ENCODE measurements at regions not wholly inside any gene's neighbourhood (a gene's known extent, or its start where the extent isn't known, plus 50 kb on each side); places are given as distances from the start of the nearest gene placed in this dataset.

DNA sequence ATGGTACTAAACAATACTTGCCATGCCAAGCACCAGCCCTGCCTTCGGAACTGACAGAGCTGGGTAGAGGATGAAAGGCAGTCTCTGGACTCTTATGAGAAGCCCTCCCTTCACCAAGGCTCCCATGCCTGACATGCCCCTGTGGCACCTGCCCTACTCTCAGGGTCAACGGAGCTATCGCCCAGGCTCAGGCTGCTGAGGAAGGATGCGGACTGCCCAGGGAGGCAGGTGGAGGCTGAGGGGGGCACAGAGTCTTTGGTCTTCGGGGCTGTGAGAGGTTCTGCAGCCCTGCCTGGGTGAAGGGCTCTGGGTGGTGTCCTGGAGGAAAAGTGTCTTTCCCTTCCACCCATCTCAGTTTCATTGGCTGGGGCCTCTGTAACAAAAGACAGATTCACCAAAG, 290.8 kb upstream of the B3GAT1 start:
- H3K4me3 ChIP-seq (replicated peaks in 1 of 4; ENCODE audit: control extremely low read depth in 1 of 4, insufficient read depth in 1 of 4, low read depth in 3 of 4, low read length in 4 of 4) = no peak overlapping the region
- no peak for DNase-seq (ENCODE audit: low read depth in 2 of 2)

DNA sequence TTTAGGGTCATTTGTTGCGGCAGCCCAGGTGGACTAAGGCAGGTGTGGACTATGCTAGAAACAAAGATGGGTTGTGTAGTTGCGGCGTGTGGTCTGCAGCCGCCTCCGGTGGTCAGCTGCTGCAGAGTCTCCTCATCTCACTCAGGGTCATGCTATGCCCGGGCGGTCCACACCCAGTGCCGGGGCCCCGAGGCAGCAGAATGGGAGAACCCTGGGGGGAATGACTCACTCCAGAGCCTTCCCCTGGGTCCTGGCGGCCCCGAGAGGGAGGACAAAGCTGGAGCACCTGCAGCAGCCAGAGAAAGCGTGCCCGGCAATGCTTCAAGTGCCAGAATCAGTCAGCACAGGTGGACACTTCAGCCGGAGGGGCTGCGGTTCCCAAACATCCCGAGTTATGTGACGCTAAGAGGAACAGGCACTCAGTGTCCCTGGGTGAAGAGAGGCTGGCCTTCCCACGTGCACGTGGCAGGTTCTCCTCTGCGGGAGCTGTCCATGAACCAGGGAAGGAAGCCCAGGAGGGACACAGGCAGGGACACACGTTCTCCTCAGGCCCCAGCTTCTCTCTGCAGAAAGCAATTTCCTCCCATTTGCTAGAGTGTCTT, 289.6 kb upstream of the B3GAT1 start:
- Histone ChIP-seq H2AFZ (ENCODE audit: low read length) (no peak overlapping the region), H3K4me3 (replicated peaks in 1 of 4; ENCODE audit: control extremely low read depth in 1 of 4, insufficient read depth in 1 of 4, low read depth in 3 of 4, low read length in 4 of 4) (no peak overlapping the region), H3K4me1 (ENCODE audit: control insufficient read depth, extremely low read depth, insufficient read depth, low read length) (no peaks in the 10 kb centered on the region), H3K79me2 (ENCODE audit: control insufficient read depth, insufficient read depth, low read length) (no peaks in the 10 kb centered on the region), H3K9ac (ENCODE audit: insufficient read depth, low read length) (no peak overlapping the region), H4K20me1 (ENCODE audit: control insufficient read depth, extremely low read depth, insufficient read depth, low read length) (no peaks in the 10 kb centered on the region), H3K9me3 (ENCODE audit: control insufficient read depth, insufficient read depth, low read depth, low read length) (no peaks in the 10 kb centered on the region), H3K36me3 (ENCODE audit: control insufficient read depth, insufficient read depth, low read length) (no peaks in the 10 kb centered on the region), H3K27me3 (ENCODE audit: control insufficient read depth, insufficient read depth, low read length) (no peaks in the 10 kb centered on the region), H3K4me2 (ENCODE audit: extremely low read depth, insufficient read depth, low read length) (no peak overlapping the region), H3K27ac (ENCODE audit: insufficient read depth, low read length) (no peak overlapping the region)
- no peak for DNase-seq (ENCODE audit: low read depth in 2 of 2)
- TF ChIP-seq EZH2 (IDR thresholded peaks at IDR 0.05; ENCODE audit: low read length, missing control alignments) = no peak

More for the DNA sequence above, 290.8 kb upstream of the B3GAT1 start:
- Histone ChIP-seq H2AFZ (ENCODE audit: low read length) (no peak overlapping the region), H3K4me1 (ENCODE audit: control insufficient read depth, extremely low read depth, insufficient read depth, low read length) (no peaks in the 10 kb centered on the region), H4K20me1 (ENCODE audit: control insufficient read depth, extremely low read depth, insufficient read depth, low read length) (no peaks in the 10 kb centered on the region), H3K79me2 (ENCODE audit: control insufficient read depth, insufficient read depth, low read length) (no peaks in the 10 kb centered on the region), H3K27me3 (ENCODE audit: control insufficient read depth, insufficient read depth, low read length) (no peaks in the 10 kb centered on the region), H3K27ac (ENCODE audit: insufficient read depth, low read length) (no peak overlapping the region), H3K9me3 (ENCODE audit: control insufficient read depth, insufficient read depth, low read depth, low read length) (no peaks in the 10 kb centered on the region), H3K4me2 (ENCODE audit: extremely low read depth, insufficient read depth, low read length) (no peak overlapping the region), H3K9ac (ENCODE audit: insufficient read depth, low read length) (no peak overlapping the region), H3K36me3 (ENCODE audit: control insufficient read depth, insufficient read depth, low read length) (no peaks in the 10 kb centered on the region)
- TF ChIP-seq, protein P1, sequence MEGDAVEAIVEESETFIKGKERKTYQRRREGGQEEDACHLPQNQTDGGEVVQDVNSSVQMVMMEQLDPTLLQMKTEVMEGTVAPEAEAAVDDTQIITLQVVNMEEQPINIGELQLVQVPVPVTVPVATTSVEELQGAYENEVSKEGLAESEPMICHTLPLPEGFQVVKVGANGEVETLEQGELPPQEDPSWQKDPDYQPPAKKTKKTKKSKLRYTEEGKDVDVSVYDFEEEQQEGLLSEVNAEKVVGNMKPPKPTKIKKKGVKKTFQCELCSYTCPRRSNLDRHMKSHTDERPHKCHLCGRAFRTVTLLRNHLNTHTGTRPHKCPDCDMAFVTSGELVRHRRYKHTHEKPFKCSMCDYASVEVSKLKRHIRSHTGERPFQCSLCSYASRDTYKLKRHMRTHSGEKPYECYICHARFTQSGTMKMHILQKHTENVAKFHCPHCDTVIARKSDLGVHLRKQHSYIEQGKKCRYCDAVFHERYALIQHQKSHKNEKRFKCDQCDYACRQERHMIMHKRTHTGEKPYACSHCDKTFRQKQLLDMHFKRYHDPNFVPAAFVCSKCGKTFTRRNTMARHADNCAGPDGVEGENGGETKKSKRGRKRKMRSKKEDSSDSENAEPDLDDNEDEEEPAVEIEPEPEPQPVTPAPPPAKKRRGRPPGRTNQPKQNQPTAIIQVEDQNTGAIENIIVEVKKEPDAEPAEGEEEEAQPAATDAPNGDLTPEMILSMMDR (conservative IDR thresholded peaks at IDR 0.05 in 1 of 2, IDR thresholded peaks at IDR 0.05 in 1 of 2; ENCODE audit: low read depth in 1 of 2, low read length in 2 of 2) = no peak
- no peak for TF ChIP-seq EZH2 (IDR thresholded peaks at IDR 0.05; ENCODE audit: low read length, missing control alignments)

DNA sequence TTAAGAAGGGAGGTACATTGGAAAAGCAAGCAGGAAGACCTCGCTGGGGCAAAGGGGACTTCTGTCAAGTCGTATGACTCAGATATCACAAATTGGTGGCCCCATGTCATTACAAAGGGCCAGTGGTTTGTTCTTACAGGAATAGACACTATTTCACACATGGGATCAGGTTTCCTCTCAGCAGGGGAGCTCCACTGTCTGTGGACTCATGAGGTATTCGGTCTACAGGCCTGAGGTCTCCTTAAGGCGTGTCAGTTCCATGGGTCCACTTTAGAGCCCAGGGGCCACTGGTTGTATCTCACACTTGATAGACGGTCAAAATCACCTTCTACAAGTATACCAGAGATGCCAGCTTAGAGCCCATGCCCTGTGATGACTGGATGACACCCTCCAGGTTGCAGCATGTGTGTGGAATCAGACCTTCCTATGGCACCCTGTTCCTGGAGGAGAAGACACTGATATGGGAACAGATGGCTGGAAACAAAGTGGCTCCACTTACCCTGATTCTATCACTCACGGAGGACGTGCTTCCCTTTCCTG, 288.1 kb upstream of the B3GAT1 start:
- Histone ChIP-seq H3K27me3 (ENCODE audit: control insufficient read depth, insufficient read depth, low read length) (no peaks in the 10 kb centered on the region), H3K27ac (ENCODE audit: insufficient read depth, low read length) (no peak overlapping the region), H3K9me3 (ENCODE audit: control insufficient read depth, insufficient read depth, low read depth, low read length) (no peaks in the 10 kb centered on the region), H3K4me1 (ENCODE audit: control insufficient read depth, extremely low read depth, insufficient read depth, low read length) (no peaks in the 10 kb centered on the region), H4K20me1 (ENCODE audit: control insufficient read depth, extremely low read depth, insufficient read depth, low read length) (no peaks in the 10 kb centered on the region), H3K9ac (ENCODE audit: insufficient read depth, low read length) (no peak overlapping the region), H3K4me2 (ENCODE audit: extremely low read depth, insufficient read depth, low read length) (no peak overlapping the region), H3K36me3 (ENCODE audit: control insufficient read depth, insufficient read depth, low read length) (no peaks in the 10 kb centered on the region), H2AFZ (ENCODE audit: low read length) (no peak overlapping the region), H3K4me3 (replicated peaks in 1 of 4; ENCODE audit: control extremely low read depth in 1 of 4, insufficient read depth in 1 of 4, low read depth in 3 of 4, low read length in 4 of 4) (no peak overlapping the region), H3K79me2 (ENCODE audit: control insufficient read depth, insufficient read depth, low read length) (no peaks in the 10 kb centered on the region)
- no peak for TF ChIP-seq EZH2 (IDR thresholded peaks at IDR 0.05; ENCODE audit: low read length, missing control alignments)
- TF ChIP-seq, protein P1 (conservative IDR thresholded peaks at IDR 0.05 in 1 of 2, IDR thresholded peaks at IDR 0.05 in 1 of 2; ENCODE audit: low read depth in 1 of 2, low read length in 2 of 2) = no peak
- DNase-seq (ENCODE audit: low read depth in 2 of 2) = no peak
